WI38 (cell line): ENCODE measurements at regions not wholly inside any gene's neighbourhood (a gene's known extent, or its start where the extent isn't known, plus 50 kb on each side); places are given as distances from the start of the nearest gene placed in this dataset.

Experiments
- H3K4me3 ChIP-seq: 2 replicates; pipeline ENCODE4 v1.5.1; 2011; ENCODE audit warnings: low read depth, mild to moderate bottlenecking, control low read depth, low read length
- CTCF ChIP-seq: IDR thresholded peaks from 2 replicates; pipeline ENCODE4 v1.5.1; 2012; ENCODE audit warnings: low read depth, mild to moderate bottlenecking, control low read depth, low read length

DNA sequence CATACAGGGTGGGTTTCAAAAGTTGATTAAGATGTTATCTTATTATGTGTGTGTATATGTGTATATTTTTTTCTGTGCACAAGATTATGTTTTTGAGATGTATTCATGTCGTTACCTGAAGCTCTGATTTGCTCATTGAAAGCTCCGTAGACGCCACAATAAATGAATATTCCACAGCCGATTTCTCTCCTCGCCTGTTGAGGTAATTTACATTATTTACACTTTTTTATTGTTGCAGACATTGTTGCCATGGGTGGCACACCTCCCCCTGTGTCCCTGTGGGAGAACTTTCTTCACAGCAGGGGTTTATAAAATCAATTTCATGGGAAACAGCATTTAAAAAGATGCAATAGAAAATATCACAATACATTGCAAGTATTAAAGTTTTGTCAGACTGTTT, 100.6 kb downstream of the GLI2 start:
- H3K4me3 ChIP-seq = no peak overlapping the region
- no peak for TF ChIP-seq CTCF

DNA sequence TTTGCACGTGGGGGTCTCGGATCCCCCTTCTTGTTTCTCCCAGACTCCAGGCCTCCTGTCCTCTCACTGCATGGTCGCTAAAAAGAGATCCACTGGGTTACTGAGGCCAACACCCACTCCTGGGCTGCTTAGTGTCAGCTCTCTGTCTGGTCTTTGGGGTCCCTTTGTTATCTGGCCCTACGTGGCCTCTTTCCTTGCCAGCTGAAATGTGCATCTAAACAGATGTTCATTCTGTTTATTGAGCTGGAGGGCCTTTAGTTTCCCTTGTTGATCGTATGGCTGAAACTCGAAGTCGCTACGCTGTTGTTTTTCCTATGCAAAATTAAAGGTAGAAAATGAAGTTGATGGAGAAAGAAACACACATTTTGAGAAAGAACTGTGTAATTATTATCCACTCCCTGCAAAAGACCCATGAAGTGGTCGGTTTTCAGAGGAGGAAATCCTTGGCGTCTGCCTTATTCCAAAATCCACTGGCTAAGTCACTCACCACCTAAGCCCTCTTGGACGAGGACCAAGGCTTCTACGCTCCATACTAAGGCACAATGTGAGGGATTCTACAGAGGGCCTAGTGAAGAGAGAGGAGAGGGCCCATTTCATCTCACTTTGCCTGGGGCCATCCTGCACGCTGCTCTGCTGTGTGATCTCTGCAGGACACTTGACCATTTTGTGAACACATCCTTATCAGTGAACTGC, 105.3 kb downstream of the GLI2 start:
- TF ChIP-seq CTCF = no peak
- H3K4me3 ChIP-seq = no peak overlapping the region

DNA sequence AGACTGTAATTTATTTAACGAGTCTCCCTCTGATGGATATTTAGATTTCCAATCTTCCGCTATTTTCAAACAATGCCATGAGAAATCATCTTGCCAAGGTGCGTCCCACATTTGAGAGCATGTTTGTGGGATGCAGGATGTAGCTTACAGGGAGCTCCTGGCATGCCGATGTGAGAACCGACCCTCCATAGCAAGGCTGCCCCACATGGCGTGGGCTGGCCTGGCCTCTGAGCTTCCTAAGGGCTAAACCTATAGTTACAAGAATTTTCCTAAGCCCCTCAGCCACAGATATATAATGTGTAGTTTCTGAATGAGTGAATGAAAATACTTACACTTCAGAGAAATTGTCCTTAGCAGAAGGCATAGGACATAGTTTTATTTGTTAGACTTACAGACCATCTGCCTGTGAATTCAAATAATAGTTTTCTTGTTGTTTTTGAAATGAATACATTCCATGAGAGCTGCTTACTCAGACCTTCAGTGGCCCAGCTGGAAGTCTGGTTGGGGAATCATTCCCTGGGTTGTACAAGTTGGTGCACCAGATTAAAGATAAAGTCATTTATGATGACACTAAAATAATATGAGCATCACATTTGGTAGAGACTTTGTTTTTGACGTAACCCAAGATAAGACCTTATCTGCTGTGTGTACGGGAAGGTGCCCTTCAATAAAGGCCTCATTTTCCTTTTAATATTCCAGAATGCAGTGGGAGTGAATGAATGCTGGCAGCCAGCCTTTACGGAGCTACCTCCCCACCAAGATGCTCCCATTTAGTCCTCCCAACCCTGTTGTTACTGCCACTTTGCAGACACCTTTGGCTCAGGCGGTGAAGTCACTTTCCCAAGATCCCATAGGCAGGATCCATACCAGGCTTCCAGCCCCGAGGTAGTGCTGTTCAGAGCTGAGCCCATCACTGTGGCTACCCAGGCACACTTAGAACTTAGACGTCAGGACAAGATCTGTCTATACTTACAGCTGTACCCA, 107.1 kb downstream of the GLI2 start:
- no peak overlapping the region for H3K4me3 ChIP-seq
- no peak for TF ChIP-seq CTCF

DNA sequence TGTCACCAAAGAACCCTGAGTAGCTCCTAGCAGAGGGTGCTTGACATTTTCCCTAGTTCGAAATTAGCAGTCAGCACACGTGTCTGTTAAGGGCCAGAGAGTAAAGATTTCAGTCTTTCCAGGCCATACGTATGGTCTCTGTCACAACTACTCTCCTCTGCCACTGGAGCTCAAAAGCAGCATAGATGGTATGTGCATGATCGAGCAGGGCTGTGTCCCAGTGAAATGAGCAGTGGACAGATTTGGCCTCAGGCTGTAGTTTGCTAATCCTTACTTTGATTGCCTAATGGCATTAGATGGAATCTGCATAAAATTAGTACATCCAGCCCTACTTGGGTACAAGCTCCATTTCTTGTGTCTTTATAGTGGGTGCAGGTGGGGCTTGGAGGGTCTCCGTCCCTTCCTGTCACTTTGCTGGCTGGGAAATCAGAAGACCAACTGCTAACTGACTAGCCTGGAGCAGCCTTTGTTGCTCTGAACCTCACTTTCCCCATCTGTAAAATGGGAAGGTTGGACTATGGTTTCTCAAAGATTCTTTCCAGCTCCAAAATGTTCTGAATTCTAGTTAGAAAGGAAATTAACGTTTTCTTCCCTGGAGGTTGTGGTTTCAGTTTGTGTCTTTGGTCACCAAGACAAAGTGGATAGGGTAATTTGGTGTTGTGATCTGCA, 108.5 kb downstream of the GLI2 start:
- no peak overlapping the region for H3K4me3 ChIP-seq
- no peak for TF ChIP-seq CTCF

DNA sequence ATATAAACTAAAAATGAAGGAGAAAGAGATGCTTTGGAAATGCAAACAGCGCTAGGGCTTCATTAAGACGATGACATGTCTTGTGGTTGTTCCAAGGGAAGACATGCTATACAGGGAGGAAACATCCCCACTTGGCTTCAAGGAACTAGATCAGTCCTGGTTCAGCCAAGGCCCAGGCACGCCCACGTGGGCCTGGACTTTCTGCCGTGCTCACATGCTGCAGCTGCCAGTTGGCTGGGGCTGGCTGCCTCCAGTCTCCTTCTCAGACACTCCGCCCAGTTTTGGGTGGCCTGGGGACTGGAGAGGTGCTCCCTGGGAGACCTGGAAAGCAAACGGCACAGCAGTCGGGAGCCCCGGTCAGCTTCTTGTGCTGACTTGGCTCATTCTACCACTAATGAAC, 109.6 kb downstream of the GLI2 start:
- TF ChIP-seq CTCF = no peak
- no peak overlapping the region for H3K4me3 ChIP-seq

GRCh38 chr2:120846406-120847095, 110.9 kb downstream of the GLI2 start:
- H3K4me3 ChIP-seq = no peak overlapping the region
- no peak for TF ChIP-seq CTCF
